Endothelial cell of umbilical vein (primary cell): ENCODE measurements at regions not wholly inside any gene's neighbourhood (a gene's known extent, or its start where the extent isn't known, plus 50 kb on each side); places are given as distances from the start of the nearest gene placed in this dataset.

Source experiments
- BruUV-seq: library from RNA; stranded (reverse); fragments of 400-500 nt; replicated peaks from 2 replicates; lab custom pipeline; 2021; lab: Mats Ljungman, UMichigan
- CTCF ChIA-PET: fragments of 300-600, 350-600 bp; sonication (Branson Sonifier 250); formaldehyde crosslinking; loops from one replicate; lab custom pipeline; 2021; ENCODE audit warnings: antibody characterized with exemption, inconsistent platforms; lab: Charles Lee
- POLR2A ChIA-PET: fragments of 300-600, 350-600 bp; sonication (Branson Sonifier 250); formaldehyde crosslinking; loops from one replicate; lab custom pipeline; 2021; ENCODE audit warnings: antibody characterized with exemption, inconsistent platforms; lab: Charles Lee
- DNase-seq: peaks from one replicate; pipeline ENCODE4 v3.0.0-alpha.2; 2011; ENCODE audit warnings: low read depth, low spot score
- FAIRE-seq: peaks from 2 replicates; lab custom pipeline; 2011; peaks lifted over from hg19 to GRCh38; lab: Jason Lieb, UNC
- H2AFZ ChIP-seq: 2 replicates; pipeline ENCODE4 v1.6.0; 2012; ENCODE audit warnings: low read depth, low read length, control low read depth, inconsistent platforms
- H3K27ac ChIP-seq: 2 replicates; pipeline ENCODE4 v1.5.1; 2011; ENCODE audit warnings: low read depth, mild to moderate bottlenecking, control low read depth, low read length, moderate library complexity; ENCODE audit not compliant: insufficient read depth
- H3K27me3 ChIP-seq, 2 experiments: 2 replicates each; pipeline versions ENCODE4 v1.6.0 to v1.6.1; 2011; ENCODE audit warnings: low read length in 2 of 2, mixed read lengths in 1 of 2; ENCODE audit not compliant: control insufficient read depth in 2 of 2, insufficient read depth in 2 of 2
- H3K36me3 ChIP-seq, 2 experiments: 2 replicates in 1 of 2; 3 replicates in 1 of 2; pipeline ENCODE4 v1.5.1; 2011; ENCODE audit warnings: low read length in 2 of 2, mild to moderate bottlenecking in 1 of 2, moderate library complexity in 1 of 2; ENCODE audit not compliant: control insufficient read depth in 2 of 2, insufficient read depth in 2 of 2; ENCODE audit errors: extremely low read depth in 1 of 2
- H3K4me1 ChIP-seq: 3 replicates; pipeline ENCODE4 v1.5.1; 2011; ENCODE audit warnings: mild to moderate bottlenecking, low read length; ENCODE audit not compliant: control insufficient read depth, insufficient read depth; ENCODE audit errors: extremely low read depth
- H3K4me2 ChIP-seq: 2 replicates; pipeline ENCODE4 v1.6.1; 2011; ENCODE audit warnings: low read length, control low read depth, mixed read lengths; ENCODE audit not compliant: insufficient read depth
- H3K4me3 ChIP-seq, 3 experiments: fragments of 200-600 bp in 1 of 3; sonication (generic), shearing (Covaris generic) in 1 of 3; replicated peaks in 1 of 3; 2 replicates each; pipeline ENCODE4 v1.5.1; 2011 to 2016; ENCODE audit warnings: control low read depth in 3 of 3, low read length in 3 of 3, mild to moderate bottlenecking in 2 of 3, inconsistent platforms in 1 of 3, low read depth in 1 of 3, moderate library complexity in 1 of 3; ENCODE audit not compliant: insufficient read depth in 1 of 3
- H3K79me2 ChIP-seq: 2 replicates; pipeline ENCODE4 v1.6.0; 2012; ENCODE audit warnings: low read length, inconsistent platforms; ENCODE audit not compliant: control insufficient read depth, insufficient read depth
- H3K9ac ChIP-seq: replicated peaks from 2 replicates; pipeline ENCODE3; 2011; ENCODE audit warnings: low read length, control low read depth; ENCODE audit not compliant: insufficient read depth; ENCODE audit errors: extremely low read depth
- H3K9me1 ChIP-seq: replicated peaks from 3 replicates; pipeline ENCODE4 v1.6.0; 2011; ENCODE audit warnings: mild to moderate bottlenecking, low read length; ENCODE audit not compliant: control insufficient read depth, insufficient read depth; ENCODE audit errors: extremely low read depth
- H3K9me3 ChIP-seq: replicated peaks from 2 replicates; pipeline ENCODE4 v1.5.1; 2012; ENCODE audit warnings: low read length, inconsistent platforms; ENCODE audit not compliant: control insufficient read depth, insufficient read depth
- H4K20me1 ChIP-seq: replicated peaks from 2 replicates; pipeline ENCODE3; 2011; ENCODE audit warnings: mild to moderate bottlenecking, low read length; ENCODE audit not compliant: control insufficient read depth, insufficient read depth; ENCODE audit errors: extremely low read depth
- CTCF ChIP-seq, 2 donors: IDR thresholded peaks; 1 replicate in 1 of 2; 2 replicates in 1 of 2; pipeline ENCODE4 v1.5.1; 2011; ENCODE audit warnings: low read length in 2 of 2, mild to moderate bottlenecking in 2 of 2, moderate library complexity in 2 of 2, control low read depth in 1 of 2, inconsistent platforms in 1 of 2, low read depth in 1 of 2; ENCODE audit not compliant: insufficient read depth in 1 of 2; ENCODE audit errors: extremely low read depth in 1 of 2
- EZH2 ChIP-seq: IDR thresholded peaks from 2 replicates; pipeline ENCODE4 v1.6.1; 2012; ENCODE audit warnings: borderline replicate concordance, low read depth, mild to moderate bottlenecking, moderate library complexity, low read length, inconsistent platforms; ENCODE audit not compliant: severe bottlenecking
- FOS ChIP-seq: IDR thresholded peaks from 2 replicates; pipeline ENCODE4 v1.6.1; 2011; ENCODE audit warnings: mild to moderate bottlenecking, low read length, moderate library complexity, borderline replicate concordance; ENCODE audit not compliant: insufficient read depth
- GATA2 ChIP-seq: IDR thresholded peaks from 2 replicates; pipeline ENCODE4 v1.7.0; 2011; ENCODE audit warnings: low read depth, mild to moderate bottlenecking, moderate library complexity, mixed read lengths, low read length; ENCODE audit not compliant: insufficient read length, insufficient read depth
- JUN ChIP-seq: IDR thresholded peaks from 2 replicates; pipeline ENCODE4 v1.6.1; 2011; ENCODE audit warnings: borderline replicate concordance, low read depth; ENCODE audit not compliant: insufficient read length, insufficient read depth
- MYC ChIP-seq: IDR thresholded peaks from one replicate; pipeline ENCODE4 v1.6.1; 2011; ENCODE audit warnings: mild to moderate bottlenecking, low read depth, low read length
- POLR2A ChIP-seq: IDR thresholded peaks from 2 replicates; pipeline ENCODE4 v1.6.1; 2012; ENCODE audit warnings: low read depth, mild to moderate bottlenecking, control low read depth, low read length
- POLR2AphosphoS5 ChIP-seq: IDR thresholded peaks from 2 replicates; pipeline ENCODE4 v1.6.1; 2012; ENCODE audit warnings: low read depth, mild to moderate bottlenecking, control low read depth, low read length, moderate library complexity; ENCODE audit not compliant: insufficient read depth
- dilution Hi-C: fragments of 300-500 bp; cut with MboI; formaldehyde crosslinking; loops from one replicate; pipeline ENCODE4 v1.15.0; 2019; ENCODE audit warnings: low sequenced_read_pairs; ENCODE audit not compliant: extremely low pct_ligation_motif_present
- intact Hi-C: fragments of 100-400 bp; cut with micrococcal nuclease; formaldehyde crosslinking; loops from one replicate; pipeline ENCODE4 v1.10.0; 2022
- TF ChIP-seq, protein P1 (sequence below): IDR thresholded peaks from 2 replicates; pipeline ENCODE4 v1.6.1; 2011; ENCODE audit not compliant: insufficient read depth, insufficient read length

DNA sequence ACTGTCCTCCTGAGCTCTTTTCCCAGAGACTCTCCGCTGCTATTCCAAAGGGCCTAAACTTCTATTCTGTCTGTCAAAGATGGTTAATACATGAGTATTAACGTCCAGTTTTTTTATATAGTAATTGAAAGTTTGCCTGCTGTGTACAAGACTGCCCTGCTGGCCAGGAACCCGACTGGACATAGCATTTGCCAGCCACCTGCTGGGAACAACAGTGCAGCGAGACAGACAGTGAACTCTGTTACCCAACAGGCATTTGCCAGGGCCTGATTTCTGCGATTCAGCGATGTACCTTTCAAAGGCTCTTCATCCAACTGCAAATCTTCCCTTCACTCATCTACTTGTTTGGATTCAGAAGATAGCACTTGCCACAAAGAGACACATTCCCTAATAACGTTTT is 128.8 kb upstream of the SEM1 start:
- H3K27me3 ChIP-seq = no peaks in the 10 kb centered on the region
- no peaks in the 10 kb centered on the region for H3K9me1 ChIP-seq
- no peak overlapping the region for H2AFZ ChIP-seq
- intact Hi-C loops = no loop called here
- BruUV-seq = no TSS peak
- H3K79me2 ChIP-seq = no peaks in the 10 kb centered on the region
- no peak overlapping the region for H3K4me2 ChIP-seq
- FAIRE-seq = no peak
- DNase-seq = no peak
- H3K4me1 ChIP-seq = no peaks in the 10 kb centered on the region
- POLR2A ChIA-PET = no interaction called here
- no peak for TF ChIP-seq POLR2A
- TF ChIP-seq JUN = no peak
- no peak for TF ChIP-seq FOS
- no peak for TF ChIP-seq CTCF (IDR thresholded peaks at IDR 0.05; ENCODE audit: extremely low read depth in 1 of 2, insufficient read depth in 1 of 2, low read depth in 1 of 2, low read length in 2 of 2)
- TF ChIP-seq EZH2 = no peak
- no peak for TF ChIP-seq POLR2AphosphoS5
- TF ChIP-seq MYC = no peak
- no peak for TF ChIP-seq GATA2
- TF ChIP-seq, protein P1, sequence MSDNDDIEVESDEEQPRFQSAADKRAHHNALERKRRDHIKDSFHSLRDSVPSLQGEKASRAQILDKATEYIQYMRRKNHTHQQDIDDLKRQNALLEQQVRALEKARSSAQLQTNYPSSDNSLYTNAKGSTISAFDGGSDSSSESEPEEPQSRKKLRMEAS = no peak
- H4K20me1 ChIP-seq = no peaks in the 10 kb centered on the region
- CTCF ChIA-PET = no interaction called here
- no peaks in the 10 kb centered on the region for H3K9me3 ChIP-seq
- no peak overlapping the region for H3K9ac ChIP-seq
- H3K27ac ChIP-seq = no peak overlapping the region
- no peaks in the 10 kb centered on the region for H3K36me3 ChIP-seq
- dilution Hi-C loops = no loop called here
- no peak overlapping the region for H3K4me3 ChIP-seq
